PC-9 (cell line): ENCODE measurements at regions not wholly inside any gene's neighbourhood (a gene's known extent, or its start where the extent isn't known, plus 50 kb on each side); places are given as distances from the start of the nearest gene placed in this dataset.

ENCODE experiments used
- BruUV-seq: library from RNA; stranded (reverse); fragments of 400-500 nt; replicated peaks from 2 replicates; lab custom pipeline; 2021; lab: Mats Ljungman, UMichigan
- CTCF ChIA-PET: fragments of 300-600 bp; sonication (Branson Sonifier 250); formaldehyde crosslinking; loops from one replicate; lab custom pipeline; 2022; ENCODE audit warnings: antibody characterized with exemption; lab: Charles Lee
- POLR2A ChIA-PET: fragments of 300-600 bp; sonication (Branson Sonifier 250); formaldehyde crosslinking; loops from one replicate; lab custom pipeline; 2022; ENCODE audit warnings: antibody characterized with exemption; ENCODE audit not compliant: unreplicated experiment; lab: Charles Lee
- DNase-seq, 2 experiments: peaks; one replicate each; pipeline versions ENCODE4 v3.0.0 to v3.0.0-alpha.2; 2015 to 2022; ENCODE audit warnings: mixed read lengths in 1 of 2
- H2AFZ ChIP-seq: fragments of 200-600 bp; sonication (generic); 2 replicates; pipeline ENCODE4 v1.8.1; 2017; ENCODE audit warnings: antibody characterized with exemption
- H3F3A ChIP-seq: fragments of 200-600 bp; sonication (generic); 2 replicates; pipeline ENCODE4 v1.8.1; 2017; ENCODE audit warnings: antibody characterized with exemption, mild to moderate bottlenecking, low read depth; ENCODE audit not compliant: insufficient read depth
- H3K27ac ChIP-seq: fragments of 200-600 bp; sonication (generic); 2 replicates; pipeline ENCODE4 v1.6.1; 2016; ENCODE audit warnings: mixed run types
- H3K27me3 ChIP-seq: fragments of 200-600 bp; sonication (generic); 2 replicates; pipeline ENCODE4 v1.6.1; 2016; ENCODE audit warnings: low read depth, mixed run types; ENCODE audit not compliant: insufficient read depth
- H3K36me3 ChIP-seq: fragments of 200-600 bp; sonication (generic); 2 replicates; pipeline ENCODE4 v1.6.1; 2016; ENCODE audit warnings: low read depth, mixed run types
- H3K4me1 ChIP-seq: fragments of 200-600 bp; sonication (generic); replicated peaks from 2 replicates; pipeline ENCODE4 v1.6.1; 2016; ENCODE audit warnings: mixed run types; ENCODE audit not compliant: insufficient read depth
- H3K4me2 ChIP-seq: fragments of 200-600 bp; sonication (generic); 2 replicates; pipeline ENCODE4 v1.6.1; 2017; ENCODE audit warnings: mixed run types
- H3K4me3 ChIP-seq: fragments of 200-600 bp; sonication (generic); 2 replicates; pipeline ENCODE4 v1.6.1; 2016; ENCODE audit warnings: mixed run types
- H3K79me2 ChIP-seq: fragments of 200-600 bp; sonication (generic); 2 replicates; pipeline ENCODE4 v1.6.1; 2017; ENCODE audit warnings: low read depth, mixed run types
- H3K9me2 ChIP-seq: fragments of 200-600 bp; sonication (generic); 2 replicates; pipeline ENCODE4 v1.8.1; 2017; ENCODE audit warnings: mild to moderate bottlenecking; ENCODE audit not compliant: insufficient read depth
- H3K9me3 ChIP-seq: fragments of 200-600 bp; sonication (generic); 2 replicates; pipeline ENCODE4 v1.8.1; 2016; ENCODE audit warnings: low read depth; ENCODE audit not compliant: insufficient read depth
- H4K20me1 ChIP-seq: fragments of 200-600 bp; sonication (generic); 2 replicates; pipeline ENCODE4 v1.8.1; 2017; ENCODE audit not compliant: insufficient read depth
- CTCF ChIP-seq: fragments of 200-600 bp; sonication (generic); conservative IDR thresholded peaks from 2 replicates; pipeline ENCODE4 v1.6.1; 2017; ENCODE audit warnings: mixed run types, antibody characterized with exemption, mild to moderate bottlenecking, moderate library complexity
- EZH2 ChIP-seq: fragments of 200-600 bp; sonication (generic); IDR thresholded peaks from 2 replicates; pipeline ENCODE4 v1.8.0; 2017; ENCODE audit warnings: antibody characterized with exemption, low read depth
- intact Hi-C: fragments of 100-400 bp; cut with micrococcal nuclease; formaldehyde crosslinking; loops from one replicate; pipeline ENCODE4 v1.10.0; 2022; ENCODE audit not compliant: unreplicated experiment

GRCh38 chr7:85521108-85521694 is 334.3 kb upstream of the SEMA3D start:
- CTCF ChIA-PET = no interaction called here
- Histone ChIP-seq H3K4me3 (no peak overlapping the region), H3K9me3 (no peaks in the 10 kb centered on the region; the same call in 1 of the 2 replicates), H3K36me3 (no peaks in the 10 kb centered on the region), H3K27ac (no peak overlapping the region), H2AFZ (no peak overlapping the region), H3K9me2 (no peaks in the 10 kb centered on the region), H3K27me3 (no peaks in the 10 kb centered on the region), H3K4me1 (no peaks in the 10 kb centered on the region), H3F3A (no peaks in the 10 kb centered on the region), H3K4me2 (no peak overlapping the region), H3K79me2 (no peaks in the 10 kb centered on the region), H4K20me1 (no peaks in the 10 kb centered on the region)
- no peak for DNase-seq
- no TSS peak for BruUV-seq
- intact Hi-C loops = no loop called here
- TF ChIP-seq CTCF (no peak), EZH2 (no peak)
- POLR2A ChIA-PET = no interaction called here

- Histone ChIP-seq H3K9me3 (no peaks in the 10 kb centered on the region; the same call in 1 of the 2 replicates), H4K20me1 (no peaks in the 10 kb centered on the region), H3K4me2 (no peak overlapping the region), H3K27me3 (no peaks in the 10 kb centered on the region), H3K27ac (no peak overlapping the region), H3K79me2 (no peaks in the 10 kb centered on the region), H2AFZ (no peak overlapping the region), H3K4me1 (no peaks in the 10 kb centered on the region), H3K9me2 (no peaks in the 10 kb centered on the region), H3K4me3 (no peak overlapping the region), H3K36me3 (no peaks in the 10 kb centered on the region), H3F3A (no peaks in the 10 kb centered on the region)
- ChIA-PET POLR2A (no interaction called here), CTCF (no interaction called here)
- no peak for TF ChIP-seq CTCF
- TF ChIP-seq EZH2 = no peak
- intact Hi-C loops = no loop called here
- DNase-seq = no peak
- BruUV-seq = no TSS peak
Measured at GRCh38 chr7:85520175-85520574, 333.3 kb upstream of the SEMA3D start.

- intact Hi-C loops = loop anchor here (10.0 kb wide), 1 partner anchor 162 kb away; no protein-coding TSS in a partner anchor
- no peaks in the 10 kb centered on the region for H3F3A ChIP-seq
- H3K27me3 ChIP-seq = no peaks in the 10 kb centered on the region
- BruUV-seq = no TSS peak
- H3K4me1 ChIP-seq = no peaks in the 10 kb centered on the region
- DNase-seq = no peak
- H3K79me2 ChIP-seq = no peaks in the 10 kb centered on the region
- POLR2A ChIA-PET = no interaction called here
- no peaks in the 10 kb centered on the region for H3K9me3 ChIP-seq
- TF ChIP-seq EZH2 (no peak), CTCF (no peak)
- no peaks in the 10 kb centered on the region for H3K36me3 ChIP-seq
- no peak overlapping the region for H2AFZ ChIP-seq
- no peaks in the 10 kb centered on the region for H3K9me2 ChIP-seq
- CTCF ChIA-PET = no interaction called here
- H3K4me2 ChIP-seq = no peak overlapping the region
- H3K4me3 ChIP-seq = no peak overlapping the region
- no peak overlapping the region for H3K27ac ChIP-seq
- H4K20me1 ChIP-seq = no peaks in the 10 kb centered on the region
Measured at GRCh38 chr7:85516675-85517074, 329.8 kb upstream of the SEMA3D start.
